Activated T-helper 1 cell treated with anti-CD3 and anti-CD28 coated beads, Interleukin-12 subunit alpha, Interleukin-12 subunit beta, Interleukin-2, Interleukin-4 antibody, amounts not matched to agents 30 ng/mL and 10 ng/mL and 1 ng/mL, durations not matched to agents 14 hours and 24 hours and 36 hours (primary cell): ENCODE measurements at regions not wholly inside any gene's neighbourhood (a gene's known extent, or its start where the extent isn't known, plus 50 kb on each side); places are given as distances from the start of the nearest gene placed in this dataset.
"Not testable (repeated sequence)": the region's sequence is repeated elsewhere in the genome, so short reads cannot be mapped to it uniquely, and the experiment has no call there.

Experiments
- DNase-seq: peaks from one replicate; pipeline ENCODE4 v3.0.0; 2021; ENCODE audit warnings: low spot score
- H3K27ac Mint-ChIP-seq: one replicate; pipeline ENCODE4 v1.8.0; 2021; ENCODE audit warnings: mild to moderate bottlenecking, mixed read lengths
- H3K27me3 Mint-ChIP-seq: one replicate; pipeline ENCODE4 v1.8.0; 2022; ENCODE audit warnings: mild to moderate bottlenecking, moderate library complexity, mixed read lengths; ENCODE audit not compliant: insufficient read depth
- H3K36me3 Mint-ChIP-seq: one replicate; pipeline ENCODE4 v1.8.0; 2021; ENCODE audit warnings: low read depth, mixed read lengths
- H3K4me1 Mint-ChIP-seq: one replicate; pipeline ENCODE4 v1.8.0; 2021; ENCODE audit warnings: low read depth, mixed read lengths
- H3K4me3 Mint-ChIP-seq: one replicate; pipeline ENCODE4 v1.8.0; 2021; ENCODE audit warnings: mild to moderate bottlenecking, moderate library complexity, mixed read lengths
- H3K9me3 Mint-ChIP-seq: one replicate; pipeline ENCODE4 v1.8.0; 2021; ENCODE audit warnings: mixed read lengths
- intact Hi-C: fragments of 100-400 bp; cut with micrococcal nuclease; formaldehyde crosslinking; loops from one replicate; pipeline ENCODE4 v1.15.1; 2024

DNA sequence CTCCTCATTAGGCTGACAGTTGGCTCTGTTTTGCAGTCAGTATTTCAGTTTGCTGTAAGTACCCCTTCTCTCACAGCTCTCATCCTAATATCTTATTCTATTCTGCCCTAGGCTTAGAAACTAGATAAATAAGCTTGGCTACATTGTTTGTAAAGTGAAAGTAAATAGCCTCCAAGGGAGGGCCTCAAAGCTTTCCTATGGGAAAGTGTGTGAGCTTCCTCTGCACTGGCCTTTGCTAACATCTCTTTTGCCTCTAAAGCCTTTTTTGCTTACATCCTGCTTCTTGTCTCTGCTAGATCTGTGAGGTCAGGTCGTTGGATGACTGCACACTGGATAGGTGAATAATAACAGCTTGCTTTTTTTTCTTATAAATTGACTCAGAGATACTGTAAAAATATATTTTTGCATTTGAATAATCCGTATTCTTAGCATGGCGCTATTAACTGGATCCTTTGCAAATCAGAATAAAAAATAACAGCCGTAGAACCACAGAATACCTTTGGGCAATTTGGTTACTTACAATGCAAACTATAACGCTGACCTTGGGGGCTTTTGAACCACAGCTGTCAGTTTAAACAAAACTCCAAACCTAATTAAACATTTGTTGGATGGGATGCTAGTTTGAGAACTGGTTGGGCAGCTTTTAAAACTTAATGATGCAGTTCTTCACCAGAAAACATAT, 55.1 kb downstream of the TTC6 start:
- no peak overlapping the region for H3K4me3 Mint-ChIP-seq
- no peaks in the 10 kb centered on the region for H3K36me3 Mint-ChIP-seq
- intact Hi-C loops = no loop called here
- H3K4me1 Mint-ChIP-seq = no peaks in the 10 kb centered on the region
- no peak for DNase-seq
- no peaks in the 10 kb centered on the region for H3K9me3 Mint-ChIP-seq
- H3K27ac Mint-ChIP-seq = no peak overlapping the region
- no peaks in the 10 kb centered on the region for H3K27me3 Mint-ChIP-seq

DNA sequence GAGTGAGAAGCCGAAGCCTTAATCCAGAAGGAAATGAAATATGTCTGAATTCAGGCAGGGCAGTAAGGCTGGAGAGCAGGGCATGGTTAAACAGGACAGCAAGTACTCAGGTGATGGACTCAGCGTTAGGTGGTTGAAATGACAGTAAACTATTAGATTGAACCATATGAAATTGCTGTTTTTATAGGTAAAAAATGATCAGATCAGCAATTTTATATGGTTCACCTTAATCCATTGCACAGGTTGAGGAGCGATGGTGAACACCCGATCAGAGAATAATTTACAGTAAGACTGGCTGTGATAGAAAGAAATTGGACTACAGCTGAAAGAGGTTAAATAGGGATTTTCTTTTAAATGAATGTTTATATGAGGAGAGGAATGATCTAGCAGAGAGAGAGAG, 56.6 kb downstream of the TTC6 start:
- DNase-seq = no peak
- Mint-ChIP-seq H3K36me3 (no peaks in the 10 kb centered on the region), H3K4me1 (no peaks in the 10 kb centered on the region), H3K4me3 (no peak overlapping the region), H3K27me3 (no peaks in the 10 kb centered on the region), H3K27ac (no peak overlapping the region), H3K9me3 (no peaks in the 10 kb centered on the region)
- intact Hi-C loops = no loop called here

DNA sequence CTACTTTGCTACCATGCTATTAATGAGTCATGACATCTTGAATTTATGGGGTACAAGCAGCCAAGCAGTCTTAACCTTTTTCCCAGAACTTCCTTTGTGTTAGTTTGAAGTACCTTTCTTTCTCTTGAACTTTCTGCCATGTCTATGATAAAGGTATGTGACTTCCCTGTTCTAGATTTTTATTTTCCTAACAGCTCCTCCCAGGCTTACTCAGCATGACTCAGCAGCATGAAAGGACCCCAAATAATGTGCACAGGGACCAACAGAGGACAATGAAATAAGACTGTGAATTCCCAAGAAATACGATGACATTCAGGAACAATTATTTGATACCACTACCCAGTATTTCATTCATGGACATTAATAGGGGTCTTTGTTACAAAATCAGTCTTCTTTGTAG, 60.0 kb downstream of the TTC6 start:
- Mint-ChIP-seq H3K4me1 (no peaks in the 10 kb centered on the region), H3K27ac (no peak overlapping the region), H3K4me3 (no peak overlapping the region), H3K9me3 (peaks cover 3% of the 10 kb centered on the region), H3K27me3 (no peaks in the 10 kb centered on the region), H3K36me3 (no peaks in the 10 kb centered on the region)
- DNase-seq = no peak
- intact Hi-C loops = no loop called here

DNA sequence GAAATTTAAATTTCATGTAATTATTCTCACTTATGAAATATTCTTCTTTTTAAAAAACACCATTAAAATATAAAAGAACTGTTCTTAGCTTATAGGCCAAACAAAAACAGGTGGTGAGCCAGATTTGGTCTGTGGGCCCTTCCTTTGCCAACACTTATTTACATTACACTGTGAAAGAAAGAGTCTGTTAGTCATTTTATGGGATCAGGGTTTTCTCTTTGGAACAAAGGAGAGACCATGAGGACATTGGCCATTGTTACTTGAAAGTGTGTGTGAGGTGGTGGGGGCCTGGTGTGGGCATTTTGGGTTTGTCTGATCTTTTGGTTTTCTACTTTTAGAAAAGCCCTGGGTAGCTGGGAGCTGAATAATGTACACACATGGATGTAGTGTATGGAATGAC, 62.7 kb downstream of the TTC6 start:
- H3K9me3 Mint-ChIP-seq = peaks cover 6% of the 10 kb centered on the region
- H3K36me3 Mint-ChIP-seq = no peaks in the 10 kb centered on the region
- no peaks in the 10 kb centered on the region for H3K27me3 Mint-ChIP-seq
- H3K4me3 Mint-ChIP-seq = no peak overlapping the region
- no peaks in the 10 kb centered on the region for H3K4me1 Mint-ChIP-seq
- DNase-seq = no peak
- H3K27ac Mint-ChIP-seq = no peak overlapping the region
- intact Hi-C loops = no loop called here

DNA sequence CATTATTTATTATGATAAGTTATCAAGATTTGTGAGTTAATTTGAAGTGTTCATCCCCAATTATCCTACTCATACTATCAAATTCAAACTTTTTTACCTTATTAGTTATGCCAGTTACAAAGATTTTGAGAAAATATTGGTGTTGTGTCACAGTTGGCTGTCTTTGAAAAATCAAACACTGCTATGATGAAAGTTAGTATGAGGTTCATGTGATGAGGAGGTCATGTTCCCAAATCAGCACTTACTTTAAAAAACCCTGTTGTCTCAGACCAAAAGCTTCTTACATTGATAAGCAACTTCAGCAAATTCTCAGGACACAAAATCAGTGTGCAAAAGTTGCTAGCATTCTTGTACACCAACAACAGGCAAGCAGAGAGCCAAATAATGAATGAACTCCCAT, 68.1 kb downstream of the TTC6 start:
- no peak for DNase-seq
- Mint-ChIP-seq H3K4me3 (no peak overlapping the region), H3K36me3 (no peaks in the 10 kb centered on the region), H3K27me3 (no peaks in the 10 kb centered on the region), H3K4me1 (no peaks in the 10 kb centered on the region), H3K9me3 (peaks cover 6% of the 10 kb centered on the region), H3K27ac (no peak overlapping the region)
- intact Hi-C loops = no loop called here

DNA sequence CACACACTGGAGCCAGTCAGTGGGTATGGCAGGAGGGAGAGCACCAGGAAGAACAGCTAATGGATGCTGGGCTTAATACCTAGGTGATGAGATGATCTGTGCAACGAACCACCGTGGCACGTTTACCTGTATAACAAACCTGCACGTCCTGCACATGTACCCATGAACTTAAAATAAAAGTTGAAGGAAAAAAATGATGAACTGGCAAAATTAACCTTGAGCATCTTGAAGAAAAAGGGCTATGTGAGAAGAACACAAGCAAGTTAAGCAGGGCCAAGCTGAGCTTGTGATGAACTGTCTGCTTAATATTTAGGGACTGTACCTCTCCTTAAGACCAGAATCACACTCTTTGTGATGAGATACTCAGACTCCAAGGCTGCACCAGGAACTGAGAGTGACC, 70.0 kb downstream of the TTC6 start:
- no peaks in the 10 kb centered on the region for H3K36me3 Mint-ChIP-seq
- no peak overlapping the region for H3K4me3 Mint-ChIP-seq
- no peaks in the 10 kb centered on the region for H3K4me1 Mint-ChIP-seq
- intact Hi-C loops = no loop called here
- H3K27ac Mint-ChIP-seq = no peak overlapping the region
- DNase-seq = no peak
- peaks cover 3% of the 10 kb centered on the region for H3K9me3 Mint-ChIP-seq
- no peaks in the 10 kb centered on the region for H3K27me3 Mint-ChIP-seq

DNA sequence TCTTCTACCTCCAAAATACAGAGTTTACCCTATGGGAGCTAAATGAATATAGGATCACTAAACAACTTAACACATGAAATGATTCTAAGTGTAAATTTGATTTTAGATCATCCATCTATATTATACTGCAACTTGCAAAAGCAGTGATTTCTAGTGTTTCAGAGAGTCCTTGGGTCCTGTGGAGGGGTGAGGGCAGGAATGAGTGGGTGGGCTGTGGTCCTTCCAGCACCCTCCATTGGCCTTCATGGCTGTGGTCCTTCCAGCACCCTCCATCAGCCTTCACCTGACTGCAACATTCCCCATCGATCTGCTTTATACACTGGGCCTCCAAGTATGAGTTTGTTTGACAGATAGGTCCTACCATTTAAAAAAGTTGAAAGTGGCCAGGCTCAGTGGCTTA, 70.5 kb downstream of the TTC6 start:
- no peak overlapping the region for H3K27ac Mint-ChIP-seq
- intact Hi-C loops = no loop called here
- DNase-seq = no peak
- no peaks in the 10 kb centered on the region for H3K36me3 Mint-ChIP-seq
- H3K9me3 Mint-ChIP-seq = peaks cover 3% of the 10 kb centered on the region
- no peaks in the 10 kb centered on the region for H3K4me1 Mint-ChIP-seq
- no peaks in the 10 kb centered on the region for H3K27me3 Mint-ChIP-seq
- H3K4me3 Mint-ChIP-seq = no peak overlapping the region

DNA sequence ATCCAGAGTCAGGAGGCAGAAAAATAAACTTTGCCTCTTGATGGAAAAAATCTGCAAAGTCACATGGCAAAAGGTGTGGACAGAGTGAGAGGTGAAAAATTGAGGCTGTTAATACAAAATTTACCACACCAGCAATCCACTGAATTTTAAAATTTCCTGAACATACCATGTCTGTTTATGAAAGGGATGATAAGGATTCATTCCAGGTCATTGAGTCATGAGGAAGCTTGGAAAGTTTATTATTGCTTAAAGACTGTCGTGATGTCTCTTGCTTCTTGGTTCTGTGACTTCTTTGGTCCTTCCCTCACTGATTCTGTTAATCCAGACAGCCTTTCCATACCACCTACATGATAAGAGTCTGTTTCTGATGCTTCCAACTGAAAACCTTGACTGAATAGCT, 73.2 kb downstream of the TTC6 start:
- Mint-ChIP-seq H3K27me3 (no peaks in the 10 kb centered on the region), H3K36me3 (no peaks in the 10 kb centered on the region), H3K4me1 (no peaks in the 10 kb centered on the region), H3K27ac (no peak overlapping the region), H3K4me3 (no peak overlapping the region), H3K9me3 (no peaks in the 10 kb centered on the region)
- no peak for DNase-seq
- intact Hi-C loops = no loop called here

DNA sequence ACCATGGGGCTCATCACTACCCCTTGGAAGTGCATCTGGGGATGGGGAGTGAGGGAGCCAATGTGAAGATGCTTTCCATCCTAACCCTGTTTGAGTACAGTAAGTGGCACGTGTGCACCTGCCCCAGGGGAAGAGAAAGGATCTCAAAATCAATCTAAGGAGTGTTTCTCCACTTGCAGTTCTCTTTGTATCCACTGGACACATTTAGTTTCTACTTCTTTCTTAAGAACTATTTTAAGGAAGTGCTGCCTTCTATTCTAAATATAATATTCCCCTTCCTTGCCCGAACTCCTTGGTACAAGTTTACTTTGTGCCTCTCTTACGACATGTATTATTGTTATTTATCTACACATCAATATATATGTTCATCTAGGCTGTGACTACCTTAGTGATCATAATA, 73.8 kb downstream of the TTC6 start:
- no peaks in the 10 kb centered on the region for H3K27me3 Mint-ChIP-seq
- no peaks in the 10 kb centered on the region for H3K36me3 Mint-ChIP-seq
- DNase-seq = no peak
- no peaks in the 10 kb centered on the region for H3K4me1 Mint-ChIP-seq
- no peaks in the 10 kb centered on the region for H3K9me3 Mint-ChIP-seq
- no peak overlapping the region for H3K27ac Mint-ChIP-seq
- intact Hi-C loops = no loop called here
- no peak overlapping the region for H3K4me3 Mint-ChIP-seq

DNA sequence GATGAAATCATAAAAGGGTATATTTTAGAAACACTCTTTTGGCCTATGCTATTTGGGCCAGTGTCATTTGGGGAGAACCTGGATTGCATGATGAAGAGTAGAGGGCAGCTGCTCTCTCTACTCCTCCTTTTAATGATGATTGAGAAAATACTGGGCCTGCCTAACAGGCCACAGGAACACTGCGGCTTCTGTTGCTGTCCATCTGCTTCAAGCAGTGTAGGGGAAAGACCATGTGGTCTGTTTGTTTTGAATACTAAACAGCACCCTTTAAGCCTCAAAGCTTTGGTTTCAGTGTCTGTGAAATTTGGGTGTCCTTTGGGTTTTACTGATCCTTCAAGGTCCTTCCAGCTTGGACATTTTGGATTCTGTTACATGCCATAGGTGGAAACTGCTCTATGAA, 78.0 kb downstream of the TTC6 start:
- DNase-seq = no peak
- Mint-ChIP-seq H3K27ac (no peak overlapping the region), H3K9me3 (no peaks in the 10 kb centered on the region), H3K27me3 (no peaks in the 10 kb centered on the region), H3K4me1 (no peaks in the 10 kb centered on the region), H3K4me3 (no peak overlapping the region), H3K36me3 (no peaks in the 10 kb centered on the region)
- intact Hi-C loops = no loop called here

DNA sequence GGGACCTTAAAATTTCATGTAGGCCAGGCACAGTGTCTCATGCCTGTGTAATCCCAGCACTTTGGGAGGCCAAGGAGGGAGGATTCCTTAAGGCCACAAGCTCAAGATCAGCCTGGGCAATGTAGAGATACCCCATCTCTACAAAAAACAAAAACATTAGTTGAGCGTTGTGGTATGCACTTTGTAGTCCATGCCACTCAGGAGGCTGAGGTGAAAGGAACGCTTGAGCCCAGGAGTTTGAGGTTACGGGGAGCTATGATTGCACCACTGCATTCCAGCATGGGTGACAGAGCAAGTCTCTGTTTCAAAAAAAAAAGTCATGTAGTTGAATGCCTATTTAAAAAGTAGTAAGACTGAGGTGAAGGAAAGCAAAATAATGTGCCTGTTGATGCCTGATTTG, 83.5 kb downstream of the TTC6 start:
- H3K9me3 Mint-ChIP-seq = no peaks in the 10 kb centered on the region
- no peaks in the 10 kb centered on the region for H3K36me3 Mint-ChIP-seq
- DNase-seq = no peak
- H3K4me1 Mint-ChIP-seq = no peaks in the 10 kb centered on the region
- no peak overlapping the region for H3K27ac Mint-ChIP-seq
- no peak overlapping the region for H3K4me3 Mint-ChIP-seq
- intact Hi-C loops = no loop called here
- no peaks in the 10 kb centered on the region for H3K27me3 Mint-ChIP-seq

DNA sequence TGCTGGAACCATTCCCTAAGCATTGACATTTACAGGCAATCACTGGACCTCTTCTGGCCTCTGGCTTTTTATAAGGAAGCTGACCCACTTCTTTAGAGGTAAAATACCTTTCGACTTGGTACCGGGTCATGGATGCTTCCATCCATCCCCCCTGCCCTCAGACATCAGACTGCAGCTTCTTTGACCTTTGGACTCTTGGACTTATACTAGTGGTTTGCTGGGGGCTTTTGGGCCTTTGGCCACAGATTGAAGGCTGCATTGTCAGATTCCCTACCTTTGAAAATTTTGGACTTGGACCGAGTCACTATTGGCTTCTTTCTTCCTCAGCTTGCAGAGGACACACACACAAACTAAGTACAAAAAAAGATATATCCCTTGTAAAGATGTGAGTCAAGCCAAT, 86.1 kb downstream of the TTC6 start:
- H3K4me3 Mint-ChIP-seq = no peak overlapping the region
- intact Hi-C loops = no loop called here
- no peaks in the 10 kb centered on the region for H3K36me3 Mint-ChIP-seq
- H3K9me3 Mint-ChIP-seq = peaks cover 7% of the 10 kb centered on the region
- H3K27me3 Mint-ChIP-seq = no peaks in the 10 kb centered on the region
- DNase-seq = no peak
- no peak overlapping the region for H3K27ac Mint-ChIP-seq
- H3K4me1 Mint-ChIP-seq = no peaks in the 10 kb centered on the region

DNA sequence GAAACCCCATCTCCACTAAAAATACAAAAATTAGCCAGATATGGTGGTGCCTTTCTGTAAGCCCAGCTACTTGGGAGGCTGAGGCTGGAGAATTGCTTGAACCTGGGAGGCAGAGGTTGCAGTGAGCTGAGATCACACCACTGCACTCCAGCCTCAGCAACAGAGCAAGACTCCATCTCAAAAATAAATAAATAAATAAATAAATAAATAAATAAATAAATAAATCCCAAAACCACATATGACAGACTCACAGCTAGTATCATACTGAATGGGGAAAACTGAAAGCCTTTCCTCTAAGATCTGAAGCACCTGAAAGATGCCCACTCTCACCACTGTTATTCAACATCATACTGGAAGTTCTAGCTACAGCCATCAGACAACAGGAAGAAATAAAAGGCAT, 97.3 kb downstream of the TTC6 start:
- H3K4me1 Mint-ChIP-seq, H3K4me3 Mint-ChIP-seq, H3K36me3 Mint-ChIP-seq, H3K27me3 Mint-ChIP-seq, DNase-seq, H3K9me3 Mint-ChIP-seq, intact Hi-C loops, H3K27ac Mint-ChIP-seq: not testable (repeated sequence)

DNA sequence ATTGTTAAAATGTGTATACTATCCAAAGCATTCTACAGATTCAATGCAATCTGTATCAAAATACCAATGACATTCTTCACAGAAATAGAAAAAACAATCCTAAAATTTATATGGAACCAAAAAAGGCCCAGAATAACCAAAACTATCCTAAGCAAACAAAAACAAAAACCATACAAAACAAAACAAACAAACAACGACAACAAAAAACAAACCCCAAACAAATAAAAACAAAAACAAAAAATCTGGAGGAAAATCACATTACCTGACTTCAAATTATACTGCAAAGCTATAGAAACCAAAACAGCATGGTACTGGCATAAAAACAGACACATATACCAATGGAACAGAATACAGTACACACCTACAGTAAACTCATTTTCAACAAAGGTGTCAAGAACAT, 98.0 kb downstream of the TTC6 start:
- H3K9me3 Mint-ChIP-seq, H3K4me3 Mint-ChIP-seq: not testable (repeated sequence)

More for the DNA sequence above, 98.0 kb downstream of the TTC6 start:
- H3K4me1 Mint-ChIP-seq, intact Hi-C loops, DNase-seq, H3K27me3 Mint-ChIP-seq, H3K27ac Mint-ChIP-seq, H3K36me3 Mint-ChIP-seq: not testable (repeated sequence)
